Astrocyte (in vitro differentiated cells and primary cell): ENCODE measurements at regions not wholly inside any gene's neighbourhood (a gene's known extent, or its start where the extent isn't known, plus 50 kb on each side); places are given as distances from the start of the nearest gene placed in this dataset.

Experiments
- DNase-seq: peaks from one replicate; pipeline ENCODE4 v3.0.0-alpha.2; 2010; ENCODE audit warnings: low read depth
- FAIRE-seq: peaks from 2 replicates; lab custom pipeline; 2011; peaks lifted over from hg19 to GRCh38; lab: Jason Lieb, UNC
- H2AFZ ChIP-seq: 2 replicates; pipeline ENCODE4 v1.6.0; 2012; ENCODE audit warnings: low read depth, low read length, inconsistent platforms
- H3K27ac ChIP-seq: 2 replicates; pipeline ENCODE4 v1.5.1; 2011; ENCODE audit warnings: low read depth, low read length, inconsistent platforms
- H3K27me3 ChIP-seq: 2 replicates; pipeline ENCODE4 v1.6.0; 2011; ENCODE audit warnings: low read length, inconsistent platforms; ENCODE audit not compliant: insufficient read depth
- H3K36me3 ChIP-seq: 2 replicates; pipeline ENCODE4 v1.5.1; 2011; ENCODE audit warnings: low read length, inconsistent platforms; ENCODE audit not compliant: insufficient read depth
- H3K4me1 ChIP-seq: 2 replicates; pipeline ENCODE4 v1.5.1; 2011; ENCODE audit warnings: low read length, inconsistent platforms; ENCODE audit not compliant: insufficient read depth
- H3K4me2 ChIP-seq: 2 replicates; pipeline ENCODE4 v1.6.0; 2012; ENCODE audit warnings: low read length, inconsistent platforms
- H3K4me3 ChIP-seq: 2 replicates; pipeline ENCODE4 v1.5.1; 2011; ENCODE audit warnings: low read depth, mild to moderate bottlenecking, low read length, inconsistent platforms; ENCODE audit not compliant: insufficient read depth
- H3K79me2 ChIP-seq: 2 replicates; pipeline ENCODE4 v1.6.0; 2012; ENCODE audit warnings: mild to moderate bottlenecking, low read length, inconsistent platforms; ENCODE audit not compliant: insufficient read depth
- H3K9ac ChIP-seq: 2 replicates; pipeline ENCODE4 v1.6.0; 2012; ENCODE audit warnings: mild to moderate bottlenecking, low read length, inconsistent platforms
- H3K9me3 ChIP-seq: 2 replicates; pipeline ENCODE4 v1.5.1; 2012; ENCODE audit warnings: low read depth, mild to moderate bottlenecking, low read length, inconsistent platforms; ENCODE audit not compliant: insufficient read depth
- H4K20me1 ChIP-seq: 2 replicates; pipeline ENCODE4 v1.6.0; 2012; ENCODE audit warnings: low read length, inconsistent platforms; ENCODE audit not compliant: insufficient read depth
- H3K27ac Mint-ChIP-seq: one replicate; pipeline ENCODE4 v1.8.0; 2021; ENCODE audit warnings: mild to moderate bottlenecking, mixed read lengths; ENCODE audit not compliant: unreplicated experiment
- H3K27me3 Mint-ChIP-seq: one replicate; pipeline ENCODE4 v1.8.0; 2021; ENCODE audit warnings: low read depth, mixed read lengths; ENCODE audit not compliant: unreplicated experiment
- H3K36me3 Mint-ChIP-seq: one replicate; pipeline ENCODE4 v1.8.0; 2021; ENCODE audit warnings: low read depth, mixed read lengths; ENCODE audit not compliant: unreplicated experiment
- H3K4me1 Mint-ChIP-seq: one replicate; pipeline ENCODE4 v1.8.0; 2021; ENCODE audit warnings: low read depth, mixed read lengths; ENCODE audit not compliant: unreplicated experiment
- H3K4me3 Mint-ChIP-seq: one replicate; pipeline ENCODE4 v1.8.0; 2021; ENCODE audit warnings: mild to moderate bottlenecking, moderate library complexity, mixed read lengths; ENCODE audit not compliant: unreplicated experiment
- H3K9me3 Mint-ChIP-seq: one replicate; pipeline ENCODE4 v1.8.0; 2021; ENCODE audit warnings: mild to moderate bottlenecking, mixed read lengths; ENCODE audit not compliant: unreplicated experiment
- CTCF ChIP-seq: IDR thresholded peaks from 2 replicates; pipeline ENCODE4 v1.5.1; 2011; ENCODE audit warnings: low read depth, mild to moderate bottlenecking, inconsistent platforms, low read length, moderate library complexity; ENCODE audit not compliant: insufficient read depth
- EZH2 ChIP-seq: IDR thresholded peaks from 2 replicates; pipeline ENCODE4 v1.6.1; 2012; ENCODE audit warnings: mild to moderate bottlenecking, low read length, inconsistent platforms; ENCODE audit not compliant: insufficient read depth

- DNase-seq (no peak), FAIRE-seq (no peak)
- H3K4me2 ChIP-seq: no peak overlapping the region
- H2AFZ ChIP-seq: no peak overlapping the region
- H4K20me1 ChIP-seq: no peaks in the 10 kb centered on the region
- no peak for TF ChIP-seq CTCF
- no peak for TF ChIP-seq EZH2
- H3K9ac ChIP-seq: no peak overlapping the region
- Mint-ChIP-seq H3K4me3 (no peak overlapping the region), H3K9me3 (no peaks in the 10 kb centered on the region), H3K27ac (peak overlapping the region; percentile 27), H3K27me3 (no peaks in the 10 kb centered on the region), H3K4me1 (peaks cover 3% of the 10 kb centered on the region), H3K36me3 (no peaks in the 10 kb centered on the region)
- H3K4me1 ChIP-seq: no peaks in the 10 kb centered on the region
- H3K4me3 ChIP-seq: no peak overlapping the region
- no peaks in the 10 kb centered on the region for H3K79me2 ChIP-seq
- H3K9me3 ChIP-seq: no peaks in the 10 kb centered on the region
- no peak overlapping the region for H3K27ac ChIP-seq
- H3K27me3 ChIP-seq: no peaks in the 10 kb centered on the region
- no peaks in the 10 kb centered on the region for H3K36me3 ChIP-seq
Observed at GRCh38 chr7:85630904-85631600, 444.2 kb upstream of the SEMA3D start.

GRCh38 chr7:85627791-85628586, 441.1 kb upstream of the SEMA3D start:
- H3K79me2 ChIP-seq: no peaks in the 10 kb centered on the region
- H3K9me3 Mint-ChIP-seq: no peaks in the 10 kb centered on the region
- no peak overlapping the region for H2AFZ ChIP-seq
- no peak overlapping the region for H3K4me3 Mint-ChIP-seq
- TF ChIP-seq EZH2: no peak
- TF ChIP-seq CTCF: no peak
- H4K20me1 ChIP-seq: no peaks in the 10 kb centered on the region
- H3K9ac ChIP-seq: no peak overlapping the region
- no peak for FAIRE-seq
- H3K4me2 ChIP-seq: no peak overlapping the region
- no peak overlapping the region for H3K27ac ChIP-seq
- H3K4me1 ChIP-seq: no peaks in the 10 kb centered on the region
- H3K27me3 ChIP-seq: no peaks in the 10 kb centered on the region
- H3K36me3 ChIP-seq: no peaks in the 10 kb centered on the region
- no peak overlapping the region for H3K27ac Mint-ChIP-seq
- H3K27me3 Mint-ChIP-seq: no peaks in the 10 kb centered on the region
- H3K9me3 ChIP-seq: no peaks in the 10 kb centered on the region
- no peaks in the 10 kb centered on the region for H3K36me3 Mint-ChIP-seq
- H3K4me3 ChIP-seq: no peak overlapping the region
- DNase-seq: no peak
- peaks cover 3% of the 10 kb centered on the region for H3K4me1 Mint-ChIP-seq
